Loucy (cell line): ENCODE measurements at regions not wholly inside any gene's neighbourhood (a gene's known extent, or its start where the extent isn't known, plus 50 kb on each side); places are given as distances from the start of the nearest gene placed in this dataset.

Experiments
- H2AFZ ChIP-seq: fragments of 200-600 bp; sonication (generic); 2 replicates; pipeline ENCODE4 v1.6.0; 2016; ENCODE audit warnings: antibody characterized with exemption, mild to moderate bottlenecking, low read length, moderate library complexity
- H3F3A ChIP-seq: fragments of 200-600 bp; 2 replicates; pipeline ENCODE4 v1.6.0; 2016; ENCODE audit warnings: antibody characterized with exemption, low read depth, mild to moderate bottlenecking
- H3K27me3 ChIP-seq: fragments of 200-600 bp; sonication (generic); 2 replicates; pipeline ENCODE4 v1.6.1; 2014; ENCODE audit warnings: low read length, mild to moderate bottlenecking; ENCODE audit not compliant: insufficient read depth, poor library complexity, severe bottlenecking
- H3K36me3 ChIP-seq: fragments of 200-600 bp; sonication (generic); 2 replicates; pipeline ENCODE4 v1.6.1; 2016; ENCODE audit warnings: low read length; ENCODE audit not compliant: insufficient read depth
- H3K4me1 ChIP-seq: fragments of 200-600 bp; sonication (generic); 2 replicates; pipeline ENCODE4 v1.5.1; 2014; ENCODE audit warnings: low read length, mild to moderate bottlenecking; ENCODE audit not compliant: insufficient read depth, poor library complexity, severe bottlenecking
- H3K4me2 ChIP-seq: fragments of 200-600 bp; sonication (generic); 2 replicates; pipeline ENCODE4 v1.6.0; 2014; ENCODE audit warnings: antibody characterized with exemption, low read length, low read depth, mild to moderate bottlenecking; ENCODE audit not compliant: poor library complexity, severe bottlenecking
- H3K4me3 ChIP-seq: fragments of 200-600 bp; sonication (generic); 2 replicates; pipeline ENCODE4 v1.5.1; 2014; ENCODE audit warnings: low read length, mild to moderate bottlenecking, mixed read lengths; ENCODE audit not compliant: poor library complexity, severe bottlenecking
- H3K79me2 ChIP-seq: fragments of 200-600 bp; sonication (generic); 2 replicates; pipeline ENCODE4 v1.6.1; 2014; ENCODE audit warnings: low read length; ENCODE audit not compliant: insufficient read depth
- H3K9ac ChIP-seq: fragments of 200-600 bp; sonication (generic); 2 replicates; pipeline ENCODE4 v1.6.0; 2014; ENCODE audit warnings: mild to moderate bottlenecking, low read depth, low read length, moderate library complexity; ENCODE audit not compliant: poor library complexity, severe bottlenecking
- H3K9me2 ChIP-seq: fragments of 200-600 bp; sonication (generic); replicated peaks from 2 replicates; pipeline ENCODE4 v1.6.1; 2016; ENCODE audit warnings: low read depth, low read length, mixed read lengths
- H3K9me3 ChIP-seq: fragments of 200-600 bp; sonication (generic); 2 replicates; pipeline ENCODE4 v1.6.1; 2014; ENCODE audit warnings: mild to moderate bottlenecking, antibody characterized with exemption, low read length, low read depth; ENCODE audit not compliant: insufficient read depth
- H4K20me1 ChIP-seq: fragments of 200-600 bp; sonication (generic); 2 replicates; pipeline ENCODE4 v1.6.0; 2014; ENCODE audit warnings: antibody characterized with exemption, low read length, mild to moderate bottlenecking; ENCODE audit not compliant: insufficient read depth, poor library complexity, severe bottlenecking
- CTCF ChIP-seq: fragments of 200-600 bp; sonication (generic); conservative IDR thresholded peaks from 2 replicates; pipeline ENCODE4 v1.5.1; 2014; ENCODE audit warnings: mild to moderate bottlenecking, antibody characterized with exemption, low read length
- EZH2phosphoT487 ChIP-seq: fragments of 200-600 bp; IDR thresholded peaks from 2 replicates; pipeline ENCODE4 v1.6.1; 2018; ENCODE audit warnings: antibody characterized with exemption, mild to moderate bottlenecking, moderate library complexity, borderline replicate concordance

- H3K9me2 ChIP-seq, result no peaks in the 10 kb centered on the region
- peaks cover 8% of the 10 kb centered on the region; the same call in 1 of the 2 replicates for H3F3A ChIP-seq
- H3K4me3 ChIP-seq, result no peak overlapping the region
- no peak overlapping the region for H3K4me2 ChIP-seq
- H3K79me2 ChIP-seq, result no peaks in the 10 kb centered on the region
- no peak overlapping the region for H3K9ac ChIP-seq
- H4K20me1 ChIP-seq, result no peaks in the 10 kb centered on the region
- no peaks in the 10 kb centered on the region for H3K9me3 ChIP-seq
- no peak overlapping the region for H2AFZ ChIP-seq
- TF ChIP-seq EZH2phosphoT487 (no peak), CTCF (no peak)
- peaks cover 31% of the 10 kb centered on the region for H3K4me1 ChIP-seq
- H3K27me3 ChIP-seq, result no peaks in the 10 kb centered on the region
- H3K36me3 ChIP-seq, result no peaks in the 10 kb centered on the region
Measured at GRCh38 chr1:234833118-234833517, 223.1 kb upstream of the IRF2BP2 start.

GRCh38 chr1:234827656-234828055, 217.7 kb upstream of the IRF2BP2 start:
- Histone ChIP-seq H3K27me3 (no peaks in the 10 kb centered on the region), H3K79me2 (no peaks in the 10 kb centered on the region), H3F3A (no peaks in the 10 kb centered on the region), H3K9me3 (no peaks in the 10 kb centered on the region), H3K4me2 (no peak overlapping the region), H2AFZ (no peak overlapping the region), H4K20me1 (no peaks in the 10 kb centered on the region), H3K36me3 (no peaks in the 10 kb centered on the region), H3K4me1 (peaks cover 20% of the 10 kb centered on the region), H3K4me3 (no peak overlapping the region), H3K9ac (no peak overlapping the region), H3K9me2 (no peaks in the 10 kb centered on the region)
- TF ChIP-seq CTCF (no peak), EZH2phosphoT487 (no peak)

GRCh38 chr1:234827181-234827580, 217.2 kb upstream of the IRF2BP2 start:
- H3K36me3 ChIP-seq, result no peaks in the 10 kb centered on the region
- H3F3A ChIP-seq, result no peaks in the 10 kb centered on the region
- no peaks in the 10 kb centered on the region for H4K20me1 ChIP-seq
- no peak overlapping the region for H3K4me2 ChIP-seq
- H3K9ac ChIP-seq, result no peak overlapping the region
- H3K79me2 ChIP-seq, result no peaks in the 10 kb centered on the region
- H3K9me2 ChIP-seq, result no peaks in the 10 kb centered on the region
- H3K4me3 ChIP-seq, result no peak overlapping the region
- no peaks in the 10 kb centered on the region for H3K9me3 ChIP-seq
- H3K4me1 ChIP-seq, result peaks cover 20% of the 10 kb centered on the region
- H3K27me3 ChIP-seq, result no peaks in the 10 kb centered on the region
- TF ChIP-seq CTCF, result no peak
- no peak for TF ChIP-seq EZH2phosphoT487
- H2AFZ ChIP-seq, result no peak overlapping the region
